ENCODE measurements at regions not wholly inside any gene's neighbourhood (a gene's known extent, or its start where the extent isn't known, plus 50 kb on each side); places are given as distances from the start of the nearest gene placed in this dataset.

GRCh38 chr10:78333362-78334143, 299.9 kb downstream of the RPS24 start:
- peak; percentile 71 to 74 for DNase-seq
- TF ChIP-seq, protein P1, sequence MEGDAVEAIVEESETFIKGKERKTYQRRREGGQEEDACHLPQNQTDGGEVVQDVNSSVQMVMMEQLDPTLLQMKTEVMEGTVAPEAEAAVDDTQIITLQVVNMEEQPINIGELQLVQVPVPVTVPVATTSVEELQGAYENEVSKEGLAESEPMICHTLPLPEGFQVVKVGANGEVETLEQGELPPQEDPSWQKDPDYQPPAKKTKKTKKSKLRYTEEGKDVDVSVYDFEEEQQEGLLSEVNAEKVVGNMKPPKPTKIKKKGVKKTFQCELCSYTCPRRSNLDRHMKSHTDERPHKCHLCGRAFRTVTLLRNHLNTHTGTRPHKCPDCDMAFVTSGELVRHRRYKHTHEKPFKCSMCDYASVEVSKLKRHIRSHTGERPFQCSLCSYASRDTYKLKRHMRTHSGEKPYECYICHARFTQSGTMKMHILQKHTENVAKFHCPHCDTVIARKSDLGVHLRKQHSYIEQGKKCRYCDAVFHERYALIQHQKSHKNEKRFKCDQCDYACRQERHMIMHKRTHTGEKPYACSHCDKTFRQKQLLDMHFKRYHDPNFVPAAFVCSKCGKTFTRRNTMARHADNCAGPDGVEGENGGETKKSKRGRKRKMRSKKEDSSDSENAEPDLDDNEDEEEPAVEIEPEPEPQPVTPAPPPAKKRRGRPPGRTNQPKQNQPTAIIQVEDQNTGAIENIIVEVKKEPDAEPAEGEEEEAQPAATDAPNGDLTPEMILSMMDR (IDR thresholded peaks at IDR 0.05), result no peak
- TF ChIP-seq POLR2A (IDR thresholded peaks at IDR 0.05), result no peak
- Histone ChIP-seq H3K9me3 (no peaks in the 10 kb centered on the region), H3K36me3 (no peaks in the 10 kb centered on the region), H3K4me1 (peaks cover 2 to 20% of the 10 kb centered on the region in 2 donors), H3K27ac (no peak overlapping the region), H3K4me3 (replicated peaks in 1 of 3) (no peak overlapping the region), H3K27me3 (no peaks in the 10 kb centered on the region)
- intact Hi-C loops (cut with DNase I), result no loop called here
- 75 to 76% methylated on average over 9 of the region's 9 CpGs for WGBS, 2 donors

DNA sequence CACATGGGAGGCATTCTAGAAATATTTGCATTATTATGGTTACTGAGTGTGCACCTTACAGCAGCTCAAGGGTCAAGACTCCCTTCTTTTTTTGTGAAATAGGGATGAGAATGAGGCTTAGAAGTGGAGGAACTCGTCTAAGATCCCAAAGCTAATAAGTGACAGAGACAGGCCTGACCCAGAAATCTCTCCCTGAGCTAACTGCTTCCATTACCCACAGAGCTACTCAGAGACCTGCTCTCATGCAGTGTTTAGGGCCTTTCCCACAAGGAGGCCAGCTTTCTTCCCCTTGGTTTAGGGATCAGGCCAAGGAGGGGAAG, 301.7 kb downstream of the RPS24 start:
- no peaks in the 10 kb centered on the region for H3K36me3 ChIP-seq
- no peak overlapping the region for H3K4me3 ChIP-seq (replicated peaks in 1 of 3)
- 69 to 77% methylated on average over 1 of the region's 1 CpG for WGBS, 2 donors
- intact Hi-C loops (cut with DNase I), result no loop called here
- DNase-seq, result no peak
- no peaks in the 10 kb centered on the region for H3K9me3 ChIP-seq
- TF ChIP-seq, protein P1 (IDR thresholded peaks at IDR 0.05), result no peak
- H3K4me1 ChIP-seq, result peaks cover 13 to 29% of the 10 kb centered on the region in 2 donors
- H3K27me3 ChIP-seq, result no peaks in the 10 kb centered on the region
- no peak overlapping the region for H3K27ac ChIP-seq

GRCh38 chr10:78335691-78336401, 302.2 kb downstream of the RPS24 start:
- intact Hi-C loops (cut with DNase I), result no loop called here
- 44 to 80% methylated on average over 5 of the region's 5 CpGs for WGBS, 2 donors
- peaks cover 13 to 29% of the 10 kb centered on the region in 2 donors for H3K4me1 ChIP-seq
- DNase-seq, result no peak
- H3K27me3 ChIP-seq, result no peaks in the 10 kb centered on the region
- TF ChIP-seq, protein P1 (IDR thresholded peaks at IDR 0.05), result no peak
- TF ChIP-seq POLR2A (IDR thresholded peaks at IDR 0.05), result no peak
- H3K27ac ChIP-seq, result no peak overlapping the region
- H3K36me3 ChIP-seq, result no peaks in the 10 kb centered on the region
- no peak overlapping the region for H3K4me3 ChIP-seq (replicated peaks in 1 of 3)
- no peaks in the 10 kb centered on the region for H3K9me3 ChIP-seq

DNA sequence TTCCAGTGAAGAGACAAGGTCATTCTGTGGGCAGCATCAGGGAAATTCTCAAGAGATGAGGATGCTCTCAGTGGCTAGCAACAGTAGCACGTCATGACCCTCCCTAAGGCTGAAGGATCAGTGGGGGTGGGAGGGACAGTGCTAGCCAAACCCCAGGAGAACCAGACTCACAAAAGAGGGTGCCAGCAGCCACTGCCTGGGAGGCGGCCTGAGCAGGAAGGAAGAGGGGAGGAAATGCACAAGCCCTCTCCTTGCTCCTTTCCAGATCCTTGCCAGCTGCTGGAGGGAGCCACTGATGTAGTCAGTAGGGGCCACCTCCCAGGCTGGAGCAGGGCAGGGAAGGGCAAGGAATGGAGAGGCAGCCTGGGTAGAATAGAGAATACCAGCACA, 302.7 kb downstream of the RPS24 start:
- intact Hi-C loops (cut with DNase I), result no loop called here
- H3K27me3 ChIP-seq, result no peaks in the 10 kb centered on the region
- no peak overlapping the region for H3K27ac ChIP-seq
- 54 to 73% methylated on average over 2 of the region's 2 CpGs for WGBS, 2 donors
- peaks cover 13 to 29% of the 10 kb centered on the region in 2 donors for H3K4me1 ChIP-seq
- H3K9me3 ChIP-seq, result no peaks in the 10 kb centered on the region
- TF ChIP-seq, protein P1 (IDR thresholded peaks at IDR 0.05), result no peak
- TF ChIP-seq POLR2A (IDR thresholded peaks at IDR 0.05), result no peak
- H3K4me3 ChIP-seq (replicated peaks in 1 of 3), result no peak overlapping the region
- no peaks in the 10 kb centered on the region for H3K36me3 ChIP-seq
- no peak for DNase-seq

DNA sequence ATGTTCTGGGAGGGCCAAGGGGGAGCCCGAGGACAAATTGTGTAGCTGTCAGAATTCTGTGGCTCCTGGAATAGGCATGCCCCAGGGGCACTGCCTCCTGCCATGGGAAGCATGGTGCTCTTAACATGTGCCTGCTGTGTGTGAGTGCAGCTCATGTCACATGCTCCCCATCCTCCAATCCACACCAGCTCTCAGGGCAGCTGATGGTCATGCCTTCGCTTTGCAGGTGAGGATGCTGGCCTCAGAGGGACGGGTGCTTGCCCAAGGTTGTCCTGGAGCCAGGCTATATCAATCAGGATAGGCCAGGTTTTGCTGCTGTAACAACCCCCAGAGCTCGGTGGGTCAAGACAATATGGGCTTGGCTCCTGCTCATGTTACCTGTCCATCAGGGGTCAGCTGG, 303.4 kb downstream of the RPS24 start:
- Histone ChIP-seq H3K27me3 (no peaks in the 10 kb centered on the region), H3K4me3 (replicated peaks in 1 of 3) (no peak overlapping the region), H3K36me3 (no peaks in the 10 kb centered on the region), H3K4me1 (peaks cover 13 to 29% of the 10 kb centered on the region in 2 donors), H3K9me3 (no peaks in the 10 kb centered on the region), H3K27ac (no peak overlapping the region)
- 67 to 72% methylated on average over 3 to 4 of the region's 4 CpGs for WGBS, 2 donors
- DNase-seq, result no peak
- TF ChIP-seq POLR2A (IDR thresholded peaks at IDR 0.05), result no peak
- TF ChIP-seq, protein P1 (IDR thresholded peaks at IDR 0.05), result no peak
- intact Hi-C loops (cut with DNase I), result no loop called here

Measured in thyroid gland (tissue), 4 donors.